MM.1S (cell line): ENCODE measurements at regions not wholly inside any gene's neighbourhood (a gene's known extent, or its start where the extent isn't known, plus 50 kb on each side); places are given as distances from the start of the nearest gene placed in this dataset.

ENCODE experiments used
- EZH2 ChIP-seq: fragments of 300-600 bp; sonication (generic); optimal IDR thresholded peaks from 2 replicates; pipeline ENCODE3; 2017; ENCODE audit warnings: low read depth, mild to moderate bottlenecking, antibody characterized with exemption, low read length, mixed read lengths
- EZH2phosphoT487 ChIP-seq: fragments of 300-600 bp; sonication (generic); IDR thresholded peaks from 2 replicates; pipeline ENCODE4 v1.6.1; 2018; ENCODE audit warnings: antibody characterized with exemption, low read length
- TF ChIP-seq, protein P1 (sequence below): fragments of 300-600 bp; sonication (generic); IDR thresholded peaks from 2 replicates; pipeline ENCODE4 v1.5.1; 2016; ENCODE audit warnings: antibody characterized with exemption, low read length, mixed read lengths

DNA sequence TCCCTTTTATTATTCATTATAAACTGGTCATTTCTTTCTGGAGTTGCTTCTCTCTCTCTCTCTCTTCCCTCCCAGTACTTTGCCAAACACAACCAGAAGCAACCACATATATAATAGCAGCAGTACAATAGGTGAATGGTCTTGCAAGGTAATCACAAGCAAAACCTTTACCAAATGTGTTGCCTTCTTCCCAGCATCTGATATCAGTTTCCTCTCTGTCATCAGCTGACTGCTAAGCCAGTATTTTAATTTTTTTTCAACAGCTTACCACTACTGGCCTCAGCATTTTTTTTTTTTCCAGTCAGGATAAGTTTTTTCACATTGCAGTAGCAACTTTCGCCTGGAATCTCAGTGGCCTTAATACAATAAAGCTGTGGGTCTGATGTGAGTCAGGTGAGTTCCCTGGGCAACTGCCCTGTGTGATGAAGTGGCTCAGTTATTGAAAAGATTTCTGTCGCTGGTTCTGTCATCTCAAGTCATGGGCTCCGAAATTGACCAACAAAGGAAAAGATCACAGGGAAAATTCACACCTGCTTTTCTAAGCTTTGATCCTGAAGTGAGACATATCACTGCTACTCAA lies 282.5 kb upstream of the AMIGO2 start:
- TF ChIP-seq, protein P1, sequence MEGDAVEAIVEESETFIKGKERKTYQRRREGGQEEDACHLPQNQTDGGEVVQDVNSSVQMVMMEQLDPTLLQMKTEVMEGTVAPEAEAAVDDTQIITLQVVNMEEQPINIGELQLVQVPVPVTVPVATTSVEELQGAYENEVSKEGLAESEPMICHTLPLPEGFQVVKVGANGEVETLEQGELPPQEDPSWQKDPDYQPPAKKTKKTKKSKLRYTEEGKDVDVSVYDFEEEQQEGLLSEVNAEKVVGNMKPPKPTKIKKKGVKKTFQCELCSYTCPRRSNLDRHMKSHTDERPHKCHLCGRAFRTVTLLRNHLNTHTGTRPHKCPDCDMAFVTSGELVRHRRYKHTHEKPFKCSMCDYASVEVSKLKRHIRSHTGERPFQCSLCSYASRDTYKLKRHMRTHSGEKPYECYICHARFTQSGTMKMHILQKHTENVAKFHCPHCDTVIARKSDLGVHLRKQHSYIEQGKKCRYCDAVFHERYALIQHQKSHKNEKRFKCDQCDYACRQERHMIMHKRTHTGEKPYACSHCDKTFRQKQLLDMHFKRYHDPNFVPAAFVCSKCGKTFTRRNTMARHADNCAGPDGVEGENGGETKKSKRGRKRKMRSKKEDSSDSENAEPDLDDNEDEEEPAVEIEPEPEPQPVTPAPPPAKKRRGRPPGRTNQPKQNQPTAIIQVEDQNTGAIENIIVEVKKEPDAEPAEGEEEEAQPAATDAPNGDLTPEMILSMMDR, result no peak
- TF ChIP-seq EZH2 (no peak), EZH2phosphoT487 (no peak)
